ENCODE measurements at regions not wholly inside any gene's neighbourhood (a gene's known extent, or its start where the extent isn't known, plus 50 kb on each side); places are given as distances from the start of the nearest gene placed in this dataset.

DNA sequence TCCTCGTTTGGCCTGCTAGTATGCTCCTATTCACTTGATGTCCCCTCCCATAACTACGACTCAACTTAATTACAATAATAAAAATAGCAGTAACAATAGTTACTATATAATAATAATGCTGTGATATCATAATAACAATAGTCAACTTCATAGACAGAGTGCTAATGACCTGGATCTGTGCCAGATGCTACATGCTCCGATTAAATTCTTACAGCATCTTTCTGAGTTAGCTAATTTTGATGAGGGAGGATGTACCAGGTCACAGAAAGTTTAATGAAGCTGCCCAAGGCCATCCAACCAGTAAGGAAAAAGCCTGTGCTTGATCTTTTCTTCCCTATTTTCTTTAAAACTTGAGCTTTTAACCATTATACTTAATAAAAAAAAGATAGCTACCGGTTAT, 413.4 kb upstream of the LRRC4C start:
- Histone ChIP-seq H2AFZ (ENCODE audit: low read length) (no peak overlapping the region), H3K9me3 (replicated peaks; ENCODE audit: insufficient read depth, low read length) (no peaks in the 10 kb centered on the region), H3K4me1 (ENCODE audit: low read length) (no peaks in the 10 kb centered on the region), H3K79me2 (ENCODE audit: low read length) (no peaks in the 10 kb centered on the region), H3K27ac (ENCODE audit: low read length) (no peak overlapping the region), H4K20me1 (ENCODE audit: insufficient read depth, low read length) (no peaks in the 10 kb centered on the region), H3K9me2 (replicated peaks; ENCODE audit: insufficient read depth, low read length) (no peaks in the 10 kb centered on the region), H3F3A (ENCODE audit: insufficient read depth, low read length) (no peaks in the 10 kb centered on the region), H3K27me3 (replicated peaks; ENCODE audit: insufficient read depth, low read length) (no peaks in the 10 kb centered on the region), H3K9ac (ENCODE audit: low read length) (no peak overlapping the region), H3K36me3 (replicated peaks; ENCODE audit: insufficient read depth, low read length) (no peaks in the 10 kb centered on the region), H3K4me3 (ENCODE audit: low read length) (no peak overlapping the region), H3K4me2 (ENCODE audit: low read depth, low read length) (no peak overlapping the region)
- DNase-seq: no peak
- TF ChIP-seq, protein P1, sequence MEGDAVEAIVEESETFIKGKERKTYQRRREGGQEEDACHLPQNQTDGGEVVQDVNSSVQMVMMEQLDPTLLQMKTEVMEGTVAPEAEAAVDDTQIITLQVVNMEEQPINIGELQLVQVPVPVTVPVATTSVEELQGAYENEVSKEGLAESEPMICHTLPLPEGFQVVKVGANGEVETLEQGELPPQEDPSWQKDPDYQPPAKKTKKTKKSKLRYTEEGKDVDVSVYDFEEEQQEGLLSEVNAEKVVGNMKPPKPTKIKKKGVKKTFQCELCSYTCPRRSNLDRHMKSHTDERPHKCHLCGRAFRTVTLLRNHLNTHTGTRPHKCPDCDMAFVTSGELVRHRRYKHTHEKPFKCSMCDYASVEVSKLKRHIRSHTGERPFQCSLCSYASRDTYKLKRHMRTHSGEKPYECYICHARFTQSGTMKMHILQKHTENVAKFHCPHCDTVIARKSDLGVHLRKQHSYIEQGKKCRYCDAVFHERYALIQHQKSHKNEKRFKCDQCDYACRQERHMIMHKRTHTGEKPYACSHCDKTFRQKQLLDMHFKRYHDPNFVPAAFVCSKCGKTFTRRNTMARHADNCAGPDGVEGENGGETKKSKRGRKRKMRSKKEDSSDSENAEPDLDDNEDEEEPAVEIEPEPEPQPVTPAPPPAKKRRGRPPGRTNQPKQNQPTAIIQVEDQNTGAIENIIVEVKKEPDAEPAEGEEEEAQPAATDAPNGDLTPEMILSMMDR (IDR thresholded peaks at IDR 0.05; ENCODE audit: low read length): no peak
- no peak for TF ChIP-seq EZH2phosphoT487 (IDR thresholded peaks at IDR 0.05; ENCODE audit: low read length)
- TF ChIP-seq EZH2 (optimal IDR thresholded peaks at IDR 0.05; ENCODE audit: low read depth, low read length): no peak

DNA sequence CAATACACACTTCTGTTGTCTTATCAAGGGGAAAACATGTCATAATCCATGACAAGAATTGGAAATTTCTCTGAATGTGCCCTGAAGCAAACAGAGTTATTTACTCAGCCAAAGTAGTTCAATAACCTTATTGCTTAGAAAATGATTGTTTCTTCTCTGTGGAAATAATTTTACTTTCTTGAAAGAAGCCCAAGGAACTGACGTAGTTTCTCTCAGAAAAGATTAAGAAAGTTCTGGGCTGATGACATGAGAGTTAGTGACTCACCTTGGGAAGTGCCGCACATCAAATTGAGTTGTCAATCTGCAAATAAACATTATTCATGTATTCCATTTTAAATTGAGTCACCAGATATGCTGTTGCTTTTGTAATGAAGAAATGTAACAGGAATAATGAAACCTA, 418.6 kb upstream of the LRRC4C start:
- no peaks in the 10 kb centered on the region for H3K27me3 ChIP-seq (replicated peaks; ENCODE audit: insufficient read depth, low read length)
- H4K20me1 ChIP-seq (ENCODE audit: insufficient read depth, low read length): no peaks in the 10 kb centered on the region
- H3K9me2 ChIP-seq (replicated peaks; ENCODE audit: insufficient read depth, low read length): no peaks in the 10 kb centered on the region
- TF ChIP-seq EZH2phosphoT487 (IDR thresholded peaks at IDR 0.05; ENCODE audit: low read length) (no peak), EZH2 (optimal IDR thresholded peaks at IDR 0.05; ENCODE audit: low read depth, low read length) (no peak)
- TF ChIP-seq, protein P1 (IDR thresholded peaks at IDR 0.05; ENCODE audit: low read length): no peak
- no peak for DNase-seq
- no peaks in the 10 kb centered on the region for H3K4me1 ChIP-seq (ENCODE audit: low read length)
- no peak overlapping the region for H3K27ac ChIP-seq (ENCODE audit: low read length)
- H3K4me2 ChIP-seq (ENCODE audit: low read depth, low read length): no peak overlapping the region
- H3K79me2 ChIP-seq (ENCODE audit: low read length): no peaks in the 10 kb centered on the region
- no peaks in the 10 kb centered on the region for H3F3A ChIP-seq (ENCODE audit: insufficient read depth, low read length)
- no peak overlapping the region for H2AFZ ChIP-seq (ENCODE audit: low read length)
- H3K36me3 ChIP-seq (replicated peaks; ENCODE audit: insufficient read depth, low read length): no peaks in the 10 kb centered on the region
- H3K9ac ChIP-seq (ENCODE audit: low read length): no peak overlapping the region
- no peak overlapping the region for H3K4me3 ChIP-seq (ENCODE audit: low read length)
- no peaks in the 10 kb centered on the region for H3K9me3 ChIP-seq (replicated peaks; ENCODE audit: insufficient read depth, low read length)

DNA sequence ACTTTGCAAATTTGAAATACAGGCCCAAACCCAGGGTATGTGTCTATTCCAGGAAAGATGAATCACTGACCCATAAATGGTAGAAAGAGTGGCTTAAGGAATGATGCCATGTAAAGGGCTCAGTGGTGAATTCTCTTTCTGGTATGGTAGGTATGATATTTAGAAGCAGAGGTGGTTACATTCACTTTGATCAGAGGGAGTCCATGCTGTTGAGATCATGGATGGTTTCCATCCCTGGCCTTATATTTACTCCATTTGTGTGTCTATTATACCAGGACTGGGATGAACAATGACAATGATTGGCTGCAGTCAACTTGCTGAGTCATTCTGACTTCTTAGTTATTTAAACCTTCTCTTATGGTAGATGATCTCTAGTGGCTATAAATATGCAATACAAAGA, 419.8 kb upstream of the LRRC4C start:
- no peaks in the 10 kb centered on the region for H4K20me1 ChIP-seq (ENCODE audit: insufficient read depth, low read length)
- H3K4me2 ChIP-seq (ENCODE audit: low read depth, low read length): no peak overlapping the region
- H3K9ac ChIP-seq (ENCODE audit: low read length): no peak overlapping the region
- H3K9me3 ChIP-seq (replicated peaks; ENCODE audit: insufficient read depth, low read length): no peaks in the 10 kb centered on the region
- no peaks in the 10 kb centered on the region for H3F3A ChIP-seq (ENCODE audit: insufficient read depth, low read length)
- no peak for DNase-seq
- H2AFZ ChIP-seq (ENCODE audit: low read length): no peak overlapping the region
- no peak overlapping the region for H3K4me3 ChIP-seq (ENCODE audit: low read length)
- no peaks in the 10 kb centered on the region for H3K27me3 ChIP-seq (replicated peaks; ENCODE audit: insufficient read depth, low read length)
- H3K27ac ChIP-seq (ENCODE audit: low read length): no peak overlapping the region
- no peaks in the 10 kb centered on the region for H3K9me2 ChIP-seq (replicated peaks; ENCODE audit: insufficient read depth, low read length)
- TF ChIP-seq EZH2phosphoT487 (IDR thresholded peaks at IDR 0.05; ENCODE audit: low read length) (no peak), EZH2 (optimal IDR thresholded peaks at IDR 0.05; ENCODE audit: low read depth, low read length) (no peak)
- TF ChIP-seq, protein P1 (IDR thresholded peaks at IDR 0.05; ENCODE audit: low read length): no peak
- no peaks in the 10 kb centered on the region for H3K36me3 ChIP-seq (replicated peaks; ENCODE audit: insufficient read depth, low read length)
- no peaks in the 10 kb centered on the region for H3K4me1 ChIP-seq (ENCODE audit: low read length)
- no peaks in the 10 kb centered on the region for H3K79me2 ChIP-seq (ENCODE audit: low read length)

All from MM.1S (cell line).